Neuronal stem cell (in vitro differentiated cells): ENCODE measurements at regions not wholly inside any gene's neighbourhood (a gene's known extent, or its start where the extent isn't known, plus 50 kb on each side); places are given as distances from the start of the nearest gene placed in this dataset.

Experiments used
- DNase-seq: peaks from one replicate; pipeline ENCODE4 v3.0.0-alpha.2; 2013; ENCODE audit warnings: low spot score
- H2AFZ ChIP-seq: one replicate; pipeline ENCODE4 v1.6.1; 2013; ENCODE audit warnings: mild to moderate bottlenecking, low read length, inconsistent platforms
- H2AK5ac ChIP-seq: 2 replicates; pipeline ENCODE4 v1.6.1; 2013; ENCODE audit warnings: low read depth, mild to moderate bottlenecking, inconsistent platforms, low read length, moderate library complexity, mixed read lengths
- H2BK120ac ChIP-seq: 2 replicates; pipeline ENCODE4 v1.6.1; 2013; ENCODE audit warnings: low read depth, mild to moderate bottlenecking, inconsistent platforms, low read length, moderate library complexity, mixed read lengths
- H2BK12ac ChIP-seq: one replicate; pipeline ENCODE4 v1.6.1; 2013; ENCODE audit warnings: low read length, inconsistent platforms
- H2BK15ac ChIP-seq: 2 replicates; pipeline ENCODE4 v1.6.1; 2013; ENCODE audit warnings: mild to moderate bottlenecking, low read length, inconsistent platforms, mixed read lengths
- H2BK5ac ChIP-seq: one replicate; pipeline ENCODE4 v1.6.1; 2013; ENCODE audit warnings: inconsistent platforms, mild to moderate bottlenecking, low read length, moderate library complexity
- H3K14ac ChIP-seq: one replicate; pipeline ENCODE4 v1.6.1; 2013; ENCODE audit warnings: low read length, inconsistent platforms
- H3K18ac ChIP-seq: 2 replicates; pipeline ENCODE4 v1.6.1; 2013; ENCODE audit warnings: low read length, inconsistent platforms
- H3K23ac ChIP-seq: 2 replicates; pipeline ENCODE4 v1.6.1; 2013; ENCODE audit warnings: low read depth, mild to moderate bottlenecking, mixed read lengths, low read length, inconsistent platforms; ENCODE audit not compliant: poor library complexity
- H3K27ac ChIP-seq: replicated peaks from 3 replicates; pipeline ENCODE4 v1.5.1; 2013; ENCODE audit warnings: low read length, inconsistent platforms
- H3K27me3 ChIP-seq, 3 experiments: 2 replicates each; pipeline ENCODE4 v1.6.1; 2013; ENCODE audit warnings: low read length in 3 of 3, mild to moderate bottlenecking in 2 of 3, inconsistent platforms in 1 of 3, low read depth in 1 of 3, mixed read lengths in 1 of 3, moderate library complexity in 1 of 3; ENCODE audit not compliant: control insufficient read depth in 3 of 3, insufficient read depth in 3 of 3
- H3K36me3 ChIP-seq, 2 donors: replicated peaks in 1 of 2; 2 replicates each; pipeline ENCODE4 v1.6.1; 2013; ENCODE audit warnings: low read length in 2 of 2; ENCODE audit not compliant: control insufficient read depth in 2 of 2, insufficient read depth in 2 of 2
- H3K4ac ChIP-seq: 2 replicates; pipeline ENCODE4 v1.6.1; 2013; ENCODE audit warnings: inconsistent platforms, mild to moderate bottlenecking, low read length, moderate library complexity
- H3K4me1 ChIP-seq, 2 donors: 1 replicate in 1 of 2; 2 replicates in 1 of 2; pipeline ENCODE4 v1.6.1; 2013; ENCODE audit warnings: low read length in 2 of 2, low read depth in 1 of 2; ENCODE audit not compliant: control insufficient read depth in 2 of 2, insufficient read depth in 1 of 2
- H3K4me2 ChIP-seq: one replicate; pipeline ENCODE4 v1.6.1; 2013; ENCODE audit warnings: mild to moderate bottlenecking, low read length, inconsistent platforms; ENCODE audit not compliant: insufficient read depth, poor library complexity, severe bottlenecking
- H3K4me3 ChIP-seq, 2 donors: 2 replicates each; pipeline ENCODE4 v1.5.1; 2013; ENCODE audit warnings: low read length in 2 of 2, mild to moderate bottlenecking in 2 of 2, inconsistent platforms in 1 of 2, moderate library complexity in 1 of 2
- H3K79me1 ChIP-seq: one replicate; pipeline ENCODE4 v1.6.1; 2013; ENCODE audit warnings: low read depth, mild to moderate bottlenecking, inconsistent platforms, low read length, moderate library complexity
- H3K9ac ChIP-seq: one replicate; pipeline ENCODE4 v1.6.1; 2013; ENCODE audit warnings: mild to moderate bottlenecking, low read depth, low read length, inconsistent platforms; ENCODE audit not compliant: poor library complexity
- H3K9me3 ChIP-seq, 2 donors: replicated peaks in 1 of 2; 2 replicates each; pipeline versions ENCODE3 to v1.6.1; 2013; ENCODE audit warnings: low read length in 2 of 2, mild to moderate bottlenecking in 2 of 2, inconsistent platforms in 1 of 2, low read depth in 1 of 2, mixed read lengths in 1 of 2, moderate library complexity in 1 of 2; ENCODE audit not compliant: control insufficient read depth in 2 of 2, insufficient read depth in 1 of 2
- H4K8ac ChIP-seq: one replicate; pipeline ENCODE4 v1.6.1; 2013; ENCODE audit warnings: low read depth, mild to moderate bottlenecking, inconsistent platforms, low read length, moderate library complexity
- H4K91ac ChIP-seq: one replicate; pipeline ENCODE4 v1.6.1; 2013; ENCODE audit warnings: low read length, low read depth, mild to moderate bottlenecking, inconsistent platforms; ENCODE audit not compliant: poor library complexity
- WGBS, 2 donors: extraction: QIAGEN DNeasy Blood & Tissue Kit; methylation state at CpG; one replicate each; pipeline ENCODE4 v1.1.7; 2013; ENCODE audit warnings: missing lambda C conversion rate in 2 of 2, mixed read lengths in 1 of 2; ENCODE audit not compliant: insufficient read length in 2 of 2, insufficient replicate concordance in 1 of 2; ENCODE audit errors: extremely low coverage in 2 of 2; 5-methylcytosine and 5-hydroxymethylcytosine counted together

GRCh38 chr10:80771285-80771684 is 233.6 kb downstream of the SH2D4B start:
- Histone ChIP-seq H2AFZ (no peak overlapping the region), H4K8ac (no peak overlapping the region), H2AK5ac (no peak overlapping the region), H2BK15ac (no peak overlapping the region), H3K4me1 (no peaks in the 10 kb centered on the region), H3K4me2 (no peak overlapping the region), H2BK120ac (no peak overlapping the region), H2BK5ac (no peak overlapping the region), H3K4ac (no peak overlapping the region), H3K23ac (no peak overlapping the region), H3K9me3 (no peaks in the 10 kb centered on the region), H3K27me3 (no peaks in the 10 kb centered on the region), H3K79me1 (no peaks in the 10 kb centered on the region), H3K9ac (no peak overlapping the region), H3K36me3 (no peaks in the 10 kb centered on the region), H3K14ac (no peak overlapping the region), H3K27ac (no peak overlapping the region), H3K4me3 (no peak overlapping the region), H4K91ac (no peak overlapping the region), H3K18ac (no peak overlapping the region), H2BK12ac (no peak overlapping the region)
- DNase-seq: no peak
- no CpG with 5 or more reads among the region's 1 CpG for WGBS, 2 donors

GRCh38 chr10:80771902-80772555 is 234.3 kb downstream of the SH2D4B start:
- Histone ChIP-seq H4K91ac (no peak overlapping the region), H3K4me2 (no peak overlapping the region), H2BK15ac (no peak overlapping the region), H2AK5ac (no peak overlapping the region), H3K23ac (no peak overlapping the region), H2BK120ac (no peak overlapping the region), H3K4ac (no peak overlapping the region), H3K18ac (no peak overlapping the region), H2BK5ac (no peak overlapping the region), H3K4me3 (no peak overlapping the region), H3K9ac (no peak overlapping the region), H3K4me1 (no peaks in the 10 kb centered on the region), H3K27me3 (no peaks in the 10 kb centered on the region), H2BK12ac (no peak overlapping the region), H4K8ac (no peak overlapping the region), H3K27ac (no peak overlapping the region), H3K14ac (no peak overlapping the region), H3K36me3 (no peaks in the 10 kb centered on the region), H3K79me1 (no peaks in the 10 kb centered on the region), H2AFZ (no peak overlapping the region), H3K9me3 (no peaks in the 10 kb centered on the region)
- DNase-seq: no peak
- WGBS, 2 donors: no CpG with 5 or more reads among the region's 10 CpGs

GRCh38 chr10:80772596-80772995 is 234.9 kb downstream of the SH2D4B start:
- WGBS, 2 donors: no CpG with 5 or more reads among the region's 3 CpGs
- no peaks in the 10 kb centered on the region for H3K79me1 ChIP-seq
- no peak overlapping the region for H2BK12ac ChIP-seq
- H3K27ac ChIP-seq: no peak overlapping the region
- no peak overlapping the region for H3K4me2 ChIP-seq
- no peak overlapping the region for H2AFZ ChIP-seq
- no peak overlapping the region for H3K4ac ChIP-seq
- no peak overlapping the region for H2BK5ac ChIP-seq
- H3K36me3 ChIP-seq: no peaks in the 10 kb centered on the region
- H3K18ac ChIP-seq: no peak overlapping the region
- no peak overlapping the region for H2BK15ac ChIP-seq
- no peak overlapping the region for H4K91ac ChIP-seq
- no peak overlapping the region for H2AK5ac ChIP-seq
- H3K23ac ChIP-seq: no peak overlapping the region
- H3K9me3 ChIP-seq: no peaks in the 10 kb centered on the region
- no peak overlapping the region for H3K9ac ChIP-seq
- no peak overlapping the region for H3K4me3 ChIP-seq
- no peak overlapping the region for H4K8ac ChIP-seq
- H3K4me1 ChIP-seq: no peaks in the 10 kb centered on the region
- H3K14ac ChIP-seq: no peak overlapping the region
- no peak for DNase-seq
- no peak overlapping the region for H2BK120ac ChIP-seq
- H3K27me3 ChIP-seq: no peaks in the 10 kb centered on the region

- Histone ChIP-seq H3K9me3 (no peaks in the 10 kb centered on the region), H3K36me3 (no peaks in the 10 kb centered on the region), H3K23ac (no peak overlapping the region), H3K18ac (no peak overlapping the region), H2BK12ac (no peak overlapping the region), H3K79me1 (no peaks in the 10 kb centered on the region), H3K9ac (no peak overlapping the region), H2BK15ac (no peak overlapping the region), H4K8ac (no peak overlapping the region), H2BK5ac (no peak overlapping the region), H4K91ac (no peak overlapping the region), H3K14ac (no peak overlapping the region), H3K27ac (no peak overlapping the region), H2AK5ac (no peak overlapping the region), H3K4me1 (peaks cover 0 to 4% of the 10 kb centered on the region in 2 donors), H3K4me3 (no peak overlapping the region), H2BK120ac (no peak overlapping the region), H2AFZ (no peak overlapping the region), H3K4ac (no peak overlapping the region), H3K27me3 (no peaks in the 10 kb centered on the region), H3K4me2 (no peak overlapping the region)
- no CpG with 5 or more reads among the region's 2 CpGs for WGBS, 2 donors
- DNase-seq: no peak
Observed at GRCh38 chr10:80784695-80785094, 247.0 kb downstream of the SH2D4B start.
